Pancreas (tissue), 10 donors: ENCODE measurements at regions not wholly inside any gene's neighbourhood (a gene's known extent, or its start where the extent isn't known, plus 50 kb on each side); places are given as distances from the start of the nearest gene placed in this dataset.

Source experiments
- ATAC-seq, 4 donors: fragments of 200-7000 bp; cut with Tn5 transposase; one replicate each; pipeline versions ENCODE4 v1.8.0 to v1.9.1; 2020; ENCODE audit warnings: mild to moderate bottlenecking in 4 of 4, moderate library complexity in 4 of 4
- DNase-seq, 6 donors: peaks; one replicate each; pipeline ENCODE4 v3.0.0-alpha.2; 2020
- FAIRE-seq: peaks from 2 replicates; lab custom pipeline; 2012; peaks lifted over from hg19 to GRCh38; lab: Jason Lieb, UNC
- H3K27ac ChIP-seq, 4 donors: fragments of 200-600 bp; sonication (generic); 1 replicate in 3 of 4; 2 replicates in 1 of 4; pipeline versions ENCODE4 v1.5.0 to v1.8.0; 2020
- H3K27me3 ChIP-seq, 4 donors: fragments of 200-600 bp; one replicate each; pipeline ENCODE4 v1.8.0; 2021
- H3K36me3 ChIP-seq, 3 donors: fragments of 200-600 bp; sonication (generic) in 1 of 3; one replicate each; pipeline versions ENCODE4 v1.5.0 to v1.8.0; 2020 to 2021
- H3K4me1 ChIP-seq, 3 donors: fragments of 200-600 bp; one replicate each; pipeline ENCODE4 v1.8.0; 2021
- H3K4me3 ChIP-seq, 4 donors: fragments of 200-600 bp; sonication (generic) in 2 of 4; one replicate each; pipeline versions ENCODE4 v1.5.0 to v1.8.0; 2020 to 2021
- H3K9me3 ChIP-seq, 4 donors: fragments of 200-600 bp; one replicate each; pipeline ENCODE4 v1.8.0; 2021
- CTCF ChIP-seq, 4 donors: fragments of 200-600 bp; sonication (generic) in 3 of 4; IDR thresholded peaks; one replicate each; pipeline versions ENCODE4 v1.5.0 to v1.8.0; 2021; ENCODE audit warnings: antibody characterized with exemption in 4 of 4
- WGBS, 2 donors: extraction: QIAGEN DNeasy Blood & Tissue Kit; methylation state at CpG; one replicate each; pipeline ENCODE4 v1.1.7; 2013; 5-methylcytosine and 5-hydroxymethylcytosine counted together
- intact Hi-C, 3 donors: fragments of 100-400 bp; cut with DNase I; formaldehyde crosslinking; loops; one replicate each; pipeline versions ENCODE4 v1.11.1 to v1.14.2; 2022
- donor health status: healthy with polysubstance abuse.
- donor health status: DM: no; HTN: no; CAD: no; lungs with moderate emphysema.
- donor health status: DM: no; HTN: no; CAD: no.
- donor health status: control.
- donor health status: control.
- donor health status: Bipolar disorder and iron deficiency.
- donor health status: DM: yes; HTN: yes; CAD: no.
- donor health status: DM: no; HTN: no; CAD: no.
- donor health status: DM: no; HTN: no; CAD: no.
- donor health status: DM: yes; HTN: yes; CAD: no.

GRCh38 chr12:126309278-126309677, 1244.0 kb downstream of the AACS start:
- 33 to 43% methylated on average over 3 of the region's 3 CpGs for WGBS, 2 donors
- Histone ChIP-seq H3K4me1 (peaks cover 0 to 5% (median 0%) of the 10 kb centered on the region in 3 donors), H3K36me3 (no peaks in the 10 kb centered on the region), H3K27me3 (no peaks in the 10 kb centered on the region), H3K4me3 (no peak overlapping the region), H3K9me3 (peaks cover 0 to 3% (median 0%) of the 10 kb centered on the region in 4 donors), H3K27ac (no peak overlapping the region)
- no peak for TF ChIP-seq CTCF (IDR thresholded peaks at IDR 0.05)
- DNase-seq (no peak), ATAC-seq (peak in 3 of 4 donors; percentile 43 to 65 (median 62)), FAIRE-seq (no peak)
- intact Hi-C loops = no loop called here

GRCh38 chr12:126312457-126312856, 1247.2 kb downstream of the AACS start:
- FAIRE-seq = no peak
- H3K9me3 ChIP-seq = no peaks in the 10 kb centered on the region
- intact Hi-C loops = no loop called here
- peaks cover 0 to 5% (median 0%) of the 10 kb centered on the region in 3 donors for H3K4me1 ChIP-seq
- 65 to 69% methylated on average over 3 of the region's 3 CpGs for WGBS, 2 donors
- ATAC-seq = no peak
- no peaks in the 10 kb centered on the region for H3K27me3 ChIP-seq
- no peak overlapping the region for H3K4me3 ChIP-seq
- H3K36me3 ChIP-seq = no peaks in the 10 kb centered on the region
- no peak for DNase-seq
- H3K27ac ChIP-seq = no peak overlapping the region
- TF ChIP-seq CTCF (IDR thresholded peaks at IDR 0.05) = no peak

GRCh38 chr12:126316411-126316810, 1251.2 kb downstream of the AACS start:
- Histone ChIP-seq H3K27me3 (no peaks in the 10 kb centered on the region), H3K9me3 (no peaks in the 10 kb centered on the region), H3K27ac (no peak overlapping the region), H3K36me3 (no peaks in the 10 kb centered on the region), H3K4me1 (no peaks in the 10 kb centered on the region), H3K4me3 (no peak overlapping the region)
- no peak for ATAC-seq
- DNase-seq = no peak
- TF ChIP-seq CTCF (IDR thresholded peaks at IDR 0.05) = no peak
- WGBS, 2 donors = 55 to 66% methylated on average over 3 of the region's 3 CpGs
- FAIRE-seq = no peak
- intact Hi-C loops = no loop called here

GRCh38 chr12:126337556-126338441, 1272.6 kb downstream of the AACS start:
- H3K4me1 ChIP-seq = no peaks in the 10 kb centered on the region
- H3K9me3 ChIP-seq = no peaks in the 10 kb centered on the region
- no peaks in the 10 kb centered on the region for H3K36me3 ChIP-seq
- DNase-seq = no peak
- no peak for ATAC-seq
- no peaks in the 10 kb centered on the region for H3K27me3 ChIP-seq
- no peak overlapping the region for H3K4me3 ChIP-seq
- H3K27ac ChIP-seq = no peak overlapping the region
- TF ChIP-seq CTCF (IDR thresholded peaks at IDR 0.05) = no peak
- 85 to 89% methylated on average over 7 of the region's 7 CpGs for WGBS, 2 donors
- intact Hi-C loops = no loop called here
- FAIRE-seq = no peak

GRCh38 chr12:126342866-126343265, 1277.6 kb downstream of the AACS start:
- intact Hi-C loops = no loop called here
- WGBS, 2 donors = 65 to 82% methylated on average over 1 of the region's 1 CpG
- FAIRE-seq (no peak), DNase-seq (no peak), ATAC-seq (peak in 1 of 4 donors; percentile 43)
- Histone ChIP-seq H3K36me3 (no peaks in the 10 kb centered on the region), H3K4me3 (no peak overlapping the region), H3K27ac (no peak overlapping the region), H3K4me1 (no peaks in the 10 kb centered on the region), H3K9me3 (no peaks in the 10 kb centered on the region), H3K27me3 (no peaks in the 10 kb centered on the region)
- TF ChIP-seq CTCF (IDR thresholded peaks at IDR 0.05) = no peak
